Colonic mucosa (tissue), 4 donors: ENCODE measurements at regions not wholly inside any gene's neighbourhood (a gene's known extent, or its start where the extent isn't known, plus 50 kb on each side); places are given as distances from the start of the nearest gene placed in this dataset.

ENCODE experiments used
- DNase-seq: peaks from one replicate; pipeline ENCODE4 v3.0.0-alpha.2; 2020
- H3K27ac ChIP-seq: fragments of 200-600 bp; one replicate; pipeline ENCODE4 v1.8.0; 2021
- H3K27me3 ChIP-seq: fragments of 200-600 bp; one replicate; pipeline ENCODE4 v1.8.0; 2021
- H3K36me3 ChIP-seq: fragments of 200-600 bp; one replicate; pipeline ENCODE4 v1.8.0; 2021
- H3K4me1 ChIP-seq: fragments of 200-600 bp; one replicate; pipeline ENCODE4 v1.8.0; 2021; ENCODE audit warnings: mild to moderate bottlenecking
- H3K4me3 ChIP-seq: fragments of 200-600 bp; one replicate; pipeline ENCODE4 v1.8.0; 2021
- H3K9ac ChIP-seq, 2 donors: one replicate each; pipeline ENCODE4 v1.7.0; 2013; ENCODE audit warnings: control low read depth in 2 of 2, low read depth in 2 of 2, low read length in 2 of 2
- H3K9me3 ChIP-seq: fragments of 200-600 bp; one replicate; pipeline ENCODE4 v1.8.0; 2021
- intact Hi-C: fragments of 100-400 bp; cut with DNase I; formaldehyde crosslinking; loops from one replicate; pipeline ENCODE4 v1.14.1; 2022
- TF ChIP-seq, protein P1 (sequence below): fragments of 200-600 bp; IDR thresholded peaks from one replicate; pipeline ENCODE4 v1.8.0; 2022; ENCODE audit warnings: antibody characterized with exemption, mild to moderate bottlenecking
- donor health status: healthy.
- donor health status: DM: no; HTN: no; CAD: no.
- donor health status: DM: no; HTN: no; CAD: no.

- H3K27me3 ChIP-seq = no peaks in the 10 kb centered on the region
- intact Hi-C loops = no loop called here
- no peaks in the 10 kb centered on the region for H3K9me3 ChIP-seq
- H3K4me1 ChIP-seq = no peaks in the 10 kb centered on the region
- H3K9ac ChIP-seq = no peak overlapping the region
- H3K36me3 ChIP-seq = no peaks in the 10 kb centered on the region
- TF ChIP-seq, protein P1, sequence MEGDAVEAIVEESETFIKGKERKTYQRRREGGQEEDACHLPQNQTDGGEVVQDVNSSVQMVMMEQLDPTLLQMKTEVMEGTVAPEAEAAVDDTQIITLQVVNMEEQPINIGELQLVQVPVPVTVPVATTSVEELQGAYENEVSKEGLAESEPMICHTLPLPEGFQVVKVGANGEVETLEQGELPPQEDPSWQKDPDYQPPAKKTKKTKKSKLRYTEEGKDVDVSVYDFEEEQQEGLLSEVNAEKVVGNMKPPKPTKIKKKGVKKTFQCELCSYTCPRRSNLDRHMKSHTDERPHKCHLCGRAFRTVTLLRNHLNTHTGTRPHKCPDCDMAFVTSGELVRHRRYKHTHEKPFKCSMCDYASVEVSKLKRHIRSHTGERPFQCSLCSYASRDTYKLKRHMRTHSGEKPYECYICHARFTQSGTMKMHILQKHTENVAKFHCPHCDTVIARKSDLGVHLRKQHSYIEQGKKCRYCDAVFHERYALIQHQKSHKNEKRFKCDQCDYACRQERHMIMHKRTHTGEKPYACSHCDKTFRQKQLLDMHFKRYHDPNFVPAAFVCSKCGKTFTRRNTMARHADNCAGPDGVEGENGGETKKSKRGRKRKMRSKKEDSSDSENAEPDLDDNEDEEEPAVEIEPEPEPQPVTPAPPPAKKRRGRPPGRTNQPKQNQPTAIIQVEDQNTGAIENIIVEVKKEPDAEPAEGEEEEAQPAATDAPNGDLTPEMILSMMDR = no peak
- H3K4me3 ChIP-seq = no peak overlapping the region
- no peak for DNase-seq
- no peak overlapping the region for H3K27ac ChIP-seq
Measured at GRCh38 chr16:73315645-73316044, 267.7 kb upstream of the ZFHX3 start.

- no peaks in the 10 kb centered on the region for H3K36me3 ChIP-seq
- DNase-seq = no peak
- TF ChIP-seq, protein P1 = no peak
- no peak overlapping the region for H3K9ac ChIP-seq
- H3K4me3 ChIP-seq = no peak overlapping the region
- intact Hi-C loops = no loop called here
- H3K9me3 ChIP-seq = no peaks in the 10 kb centered on the region
- H3K27ac ChIP-seq = no peak overlapping the region
- H3K4me1 ChIP-seq = no peaks in the 10 kb centered on the region
- H3K27me3 ChIP-seq = no peaks in the 10 kb centered on the region
Measured at GRCh38 chr16:73313950-73314349, 266.0 kb upstream of the ZFHX3 start.

DNA sequence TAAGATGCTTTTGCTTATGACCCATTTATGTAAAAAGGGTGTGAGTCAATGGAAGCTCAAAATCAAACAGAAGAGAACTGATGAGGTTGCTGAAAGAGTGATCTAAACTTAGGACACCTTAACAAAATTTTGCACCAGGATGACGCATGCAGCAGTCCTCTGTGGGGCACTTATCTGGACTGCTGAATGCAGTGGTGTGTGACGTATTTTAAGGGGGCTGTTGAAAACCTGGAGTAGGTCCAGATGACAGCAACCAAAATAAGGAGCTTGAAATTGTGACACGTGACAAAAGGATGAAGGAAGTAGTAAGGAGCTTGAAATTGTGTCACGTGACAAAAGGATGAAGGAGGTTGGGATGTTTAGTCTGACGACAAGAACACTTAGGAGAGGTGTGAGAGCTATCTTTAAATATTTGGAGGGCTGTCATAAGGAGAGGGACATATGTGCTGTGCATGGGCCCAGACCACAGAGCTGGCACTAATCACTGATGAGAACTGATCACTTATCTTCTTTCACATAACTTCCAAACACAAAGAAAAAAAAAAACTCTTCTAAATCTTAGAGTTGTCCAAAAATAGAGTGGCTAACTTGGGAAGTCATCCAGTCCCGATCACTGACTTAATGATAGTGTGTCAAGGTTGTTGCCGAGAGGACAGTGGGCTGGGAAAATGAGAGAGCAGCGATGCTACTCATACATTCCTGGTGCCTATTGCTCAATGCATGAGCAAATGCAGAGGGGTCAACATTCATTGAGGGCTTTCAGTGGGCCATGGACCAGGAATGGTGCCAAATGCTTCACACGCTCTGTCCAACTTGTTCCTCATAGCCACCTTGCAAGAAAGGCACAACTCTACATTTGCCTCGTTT is 264.2 kb upstream of the ZFHX3 start:
- TF ChIP-seq, protein P1 = no peak
- H3K9ac ChIP-seq = no peak overlapping the region
- no peaks in the 10 kb centered on the region for H3K4me1 ChIP-seq
- H3K27ac ChIP-seq = no peak overlapping the region
- no peaks in the 10 kb centered on the region for H3K27me3 ChIP-seq
- H3K9me3 ChIP-seq = no peaks in the 10 kb centered on the region
- intact Hi-C loops = no loop called here
- H3K4me3 ChIP-seq = no peak overlapping the region
- DNase-seq = no peak
- H3K36me3 ChIP-seq = no peaks in the 10 kb centered on the region

DNA sequence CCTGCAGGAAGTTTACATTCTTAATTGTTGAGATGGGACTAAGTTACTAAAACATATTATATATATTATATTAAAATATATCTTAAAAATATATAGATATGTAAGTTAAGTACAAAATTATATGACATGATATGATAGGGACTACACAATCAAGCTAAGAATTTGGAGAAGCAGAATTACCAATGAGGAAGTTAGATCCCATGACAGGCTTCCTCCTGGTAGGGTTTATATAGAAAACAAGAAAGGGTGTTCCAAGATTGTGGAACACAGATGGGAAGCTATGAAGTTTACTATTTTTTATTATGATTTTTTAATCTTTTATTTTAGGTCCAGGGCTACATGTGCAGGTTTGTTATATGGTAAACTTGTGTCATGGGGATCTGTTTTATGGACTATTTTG is 260.8 kb upstream of the ZFHX3 start:
- no peaks in the 10 kb centered on the region for H3K36me3 ChIP-seq
- TF ChIP-seq, protein P1 = no peak

DNA sequence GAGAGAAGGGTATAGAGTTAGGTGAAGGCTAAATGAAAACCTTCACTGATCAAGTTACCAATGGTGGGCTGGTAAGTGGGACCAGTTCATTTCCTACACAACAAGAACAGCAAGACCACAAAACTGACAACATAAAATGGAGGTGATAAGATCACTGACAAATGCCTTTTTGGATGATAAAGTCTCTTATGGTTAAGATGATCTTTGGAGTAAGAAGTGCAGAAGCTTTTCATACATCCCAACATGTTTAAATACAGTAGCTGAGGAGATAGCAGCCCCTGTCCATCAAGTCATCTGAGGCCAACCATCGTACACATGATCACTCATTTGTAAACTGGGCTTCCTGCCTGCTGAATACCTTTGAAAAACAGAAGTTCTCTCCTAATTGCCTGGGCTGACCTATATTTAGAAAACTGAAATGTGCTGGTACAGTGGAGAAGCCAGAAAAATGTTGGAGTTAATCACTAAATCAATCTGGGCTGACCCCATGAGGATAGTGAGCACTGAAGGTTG is 259.0 kb upstream of the ZFHX3 start:
- no peak overlapping the region for H3K27ac ChIP-seq
- DNase-seq = no peak
- TF ChIP-seq, protein P1 = no peak
- intact Hi-C loops = no loop called here
- H3K36me3 ChIP-seq = no peaks in the 10 kb centered on the region
- H3K4me3 ChIP-seq = no peak overlapping the region
- H3K27me3 ChIP-seq = no peaks in the 10 kb centered on the region
- no peak overlapping the region for H3K9ac ChIP-seq
- no peaks in the 10 kb centered on the region for H3K4me1 ChIP-seq
- H3K9me3 ChIP-seq = no peaks in the 10 kb centered on the region

More for the DNA sequence above, 260.8 kb upstream of the ZFHX3 start:
- H3K4me1 ChIP-seq = no peaks in the 10 kb centered on the region
- no peaks in the 10 kb centered on the region for H3K27me3 ChIP-seq
- H3K9me3 ChIP-seq = no peaks in the 10 kb centered on the region
- intact Hi-C loops = no loop called here
- no peak overlapping the region for H3K9ac ChIP-seq
- no peak for DNase-seq
- no peak overlapping the region for H3K4me3 ChIP-seq
- no peak overlapping the region for H3K27ac ChIP-seq
